Karpas-422 (cell line): ENCODE measurements at regions not wholly inside any gene's neighbourhood (a gene's known extent, or its start where the extent isn't known, plus 50 kb on each side); places are given as distances from the start of the nearest gene placed in this dataset.

ENCODE experiments used
- DNase-seq: peaks from one replicate; pipeline ENCODE4 v3.0.0-alpha.2; 2015
- H2AFZ ChIP-seq: fragments of 200-600 bp; sonication (generic); 2 replicates; pipeline ENCODE4 v1.6.1; 2014; ENCODE audit warnings: antibody characterized with exemption, low read length, mixed read lengths
- H3K27ac ChIP-seq: fragments of 200-600 bp; sonication (generic); 2 replicates; pipeline ENCODE4 v1.5.1; 2014; ENCODE audit warnings: mild to moderate bottlenecking, low read length, moderate library complexity
- H3K27me3 ChIP-seq: fragments of 200-600 bp; sonication (generic); 2 replicates; pipeline ENCODE4 v1.6.1; 2014; ENCODE audit warnings: low read length, mixed read lengths
- H3K36me3 ChIP-seq: fragments of 200-600 bp; sonication (generic); 2 replicates; pipeline ENCODE4 v1.6.1; 2014; ENCODE audit warnings: low read length, mixed read lengths; ENCODE audit not compliant: insufficient read depth
- H3K4me1 ChIP-seq: fragments of 200-600 bp; sonication (generic); 2 replicates; pipeline ENCODE4 v1.6.1; 2014; ENCODE audit warnings: mild to moderate bottlenecking, low read length, mixed read lengths
- H3K4me2 ChIP-seq: fragments of 200-600 bp; sonication (generic); 2 replicates; pipeline ENCODE4 v1.6.1; 2014; ENCODE audit warnings: low read length, low read depth, mild to moderate bottlenecking; ENCODE audit not compliant: poor library complexity, severe bottlenecking
- H3K4me3 ChIP-seq: fragments of 200-600 bp; sonication (generic); 2 replicates; pipeline ENCODE4 v1.5.1; 2014; ENCODE audit warnings: mild to moderate bottlenecking, antibody characterized with exemption, low read length, mixed read lengths
- H3K79me2 ChIP-seq: fragments of 200-600 bp; sonication (generic); 2 replicates; pipeline ENCODE4 v1.6.1; 2014; ENCODE audit warnings: mild to moderate bottlenecking, low read length, mixed read lengths
- H3K9ac ChIP-seq: fragments of 200-600 bp; sonication (generic); 2 replicates; pipeline ENCODE4 v1.6.0; 2014; ENCODE audit warnings: low read length
- H3K9me2 ChIP-seq: fragments of 200-600 bp; sonication (generic), shearing (Covaris generic); replicated peaks from 2 replicates; pipeline ENCODE4 v1.6.0; 2014; ENCODE audit warnings: mild to moderate bottlenecking, low read length, moderate library complexity; ENCODE audit not compliant: insufficient read depth
- H3K9me3 ChIP-seq: fragments of 300-700, 200-600 bp; sonication (generic); 2 replicates; pipeline ENCODE4 v1.6.1; 2014; ENCODE audit warnings: low read length, mixed read lengths
- H4K20me1 ChIP-seq: fragments of 200-600 bp; sonication (generic); 2 replicates; pipeline ENCODE4 v1.6.1; 2014; ENCODE audit warnings: mild to moderate bottlenecking, antibody characterized with exemption, low read length, low read depth; ENCODE audit not compliant: insufficient read depth

GRCh38 chr14:37946819-37947218 is 260.9 kb upstream of the SSTR1 start:
- H3K9ac ChIP-seq, result no peak overlapping the region
- H3K4me1 ChIP-seq, result no peaks in the 10 kb centered on the region
- H3K27ac ChIP-seq, result no peak overlapping the region
- no peak overlapping the region for H2AFZ ChIP-seq
- no peak for DNase-seq
- peaks cover 10% of the 10 kb centered on the region; the same call in 1 of the 2 replicates for H3K36me3 ChIP-seq
- H3K9me2 ChIP-seq, result no peaks in the 10 kb centered on the region
- H3K4me3 ChIP-seq, result no peak overlapping the region
- H3K27me3 ChIP-seq, result no peaks in the 10 kb centered on the region
- H3K4me2 ChIP-seq, result no peak overlapping the region
- H3K79me2 ChIP-seq, result no peaks in the 10 kb centered on the region
- H4K20me1 ChIP-seq, result no peaks in the 10 kb centered on the region
- H3K9me3 ChIP-seq, result peaks cover 40% of the 10 kb centered on the region

- no peaks in the 10 kb centered on the region for H3K9me2 ChIP-seq
- H3K27ac ChIP-seq, result no peak overlapping the region
- H4K20me1 ChIP-seq, result no peaks in the 10 kb centered on the region
- H3K4me1 ChIP-seq, result no peaks in the 10 kb centered on the region
- H2AFZ ChIP-seq, result no peak overlapping the region
- no peaks in the 10 kb centered on the region for H3K79me2 ChIP-seq
- peaks cover 4% of the 10 kb centered on the region; the same call in 1 of the 2 replicates for H3K36me3 ChIP-seq
- no peak for DNase-seq
- no peak overlapping the region for H3K4me2 ChIP-seq
- H3K27me3 ChIP-seq, result no peaks in the 10 kb centered on the region
- no peak overlapping the region for H3K4me3 ChIP-seq
- H3K9me3 ChIP-seq, result peaks cover 39% of the 10 kb centered on the region
- H3K9ac ChIP-seq, result no peak overlapping the region
Measured at GRCh38 chr14:37948266-37948665, 259.4 kb upstream of the SSTR1 start.

- Histone ChIP-seq H3K9me3 (peaks cover 4% of the 10 kb centered on the region; the same call in 1 of the 2 replicates), H3K9ac (no peak overlapping the region), H4K20me1 (no peaks in the 10 kb centered on the region), H3K4me1 (peaks cover 24% of the 10 kb centered on the region), H3K4me2 (no peak overlapping the region), H3K4me3 (no peak overlapping the region), H3K27ac (no peak overlapping the region), H3K79me2 (no peaks in the 10 kb centered on the region), H3K36me3 (no peaks in the 10 kb centered on the region), H3K27me3 (0 out of 2 replicates have a peak, but pooled peaks cover 3% of the 10 kb centered on the region), H2AFZ (0 out of 2 replicates have a peak overlapping the region, but pooled peaks have one; percentile 33), H3K9me2 (no peaks in the 10 kb centered on the region)
- DNase-seq, result no peak
Measured at GRCh38 chr14:37968664-37969240, 239.0 kb upstream of the SSTR1 start.

- peak overlapping the region; percentile 33; the same call in 1 of the 2 replicates for H2AFZ ChIP-seq
- 0 out of 2 replicates have a peak, but pooled peaks cover 3% of the 10 kb centered on the region for H3K27me3 ChIP-seq
Measured at GRCh38 chr14:37969511-37969979, 238.2 kb upstream of the SSTR1 start.

GRCh38 chr14:37970696-37971095 is 237.0 kb upstream of the SSTR1 start:
- H3K79me2 ChIP-seq, result no peaks in the 10 kb centered on the region
- H3K27ac ChIP-seq, result no peak overlapping the region
- 0 out of 2 replicates have a peak, but pooled peaks cover 3% of the 10 kb centered on the region for H3K27me3 ChIP-seq
- no peaks in the 10 kb centered on the region for H3K36me3 ChIP-seq
- H3K4me2 ChIP-seq, result no peak overlapping the region
- no peak overlapping the region for H2AFZ ChIP-seq
- H3K9ac ChIP-seq, result no peak overlapping the region
- H3K9me3 ChIP-seq, result no peaks in the 10 kb centered on the region
- H3K4me1 ChIP-seq, result peaks cover 31% of the 10 kb centered on the region
- H4K20me1 ChIP-seq, result no peaks in the 10 kb centered on the region
- no peak overlapping the region for H3K4me3 ChIP-seq
- H3K9me2 ChIP-seq, result no peaks in the 10 kb centered on the region
- DNase-seq, result no peak

More at GRCh38 chr14:37969511-37969979, 238.2 kb upstream of the SSTR1 start:
- Histone ChIP-seq H3K4me2 (no peak overlapping the region), H4K20me1 (no peaks in the 10 kb centered on the region), H3K79me2 (no peaks in the 10 kb centered on the region), H3K9me2 (no peaks in the 10 kb centered on the region), H3K4me1 (peaks cover 27% of the 10 kb centered on the region), H3K9me3 (no peaks in the 10 kb centered on the region), H3K36me3 (no peaks in the 10 kb centered on the region), H3K9ac (no peak overlapping the region), H3K27ac (no peak overlapping the region), H3K4me3 (no peak overlapping the region)
- DNase-seq, result no peak

- H3K27me3 ChIP-seq, result 0 out of 2 replicates have a peak, but pooled peaks cover 3% of the 10 kb centered on the region
- no peaks in the 10 kb centered on the region for H3K9me3 ChIP-seq
- H2AFZ ChIP-seq, result peak overlapping the region; percentile 44; the same call in 1 of the 2 replicates
- H3K36me3 ChIP-seq, result no peaks in the 10 kb centered on the region
- H3K27ac ChIP-seq, result no peak overlapping the region
- peaks cover 31% of the 10 kb centered on the region for H3K4me1 ChIP-seq
- no peaks in the 10 kb centered on the region for H4K20me1 ChIP-seq
- no peaks in the 10 kb centered on the region for H3K79me2 ChIP-seq
- H3K4me3 ChIP-seq, result no peak overlapping the region
- no peak overlapping the region for H3K4me2 ChIP-seq
- H3K9me2 ChIP-seq, result no peaks in the 10 kb centered on the region
- no peak overlapping the region for H3K9ac ChIP-seq
- no peak for DNase-seq
Measured at GRCh38 chr14:37972941-37973887, 234.5 kb upstream of the SSTR1 start.

GRCh38 chr14:37974421-37974820 is 233.3 kb upstream of the SSTR1 start:
- Histone ChIP-seq H3K4me3 (no peak overlapping the region), H3K9me2 (no peaks in the 10 kb centered on the region), H2AFZ (peak overlapping the region; percentile 8; the same call in 1 of the 2 replicates), H3K4me2 (no peak overlapping the region), H3K9me3 (no peaks in the 10 kb centered on the region), H4K20me1 (no peaks in the 10 kb centered on the region), H3K79me2 (no peaks in the 10 kb centered on the region), H3K36me3 (no peaks in the 10 kb centered on the region), H3K27ac (no peak overlapping the region), H3K27me3 (0 out of 2 replicates have a peak, but pooled peaks cover 3% of the 10 kb centered on the region), H3K4me1 (peaks cover 32% of the 10 kb centered on the region), H3K9ac (no peak overlapping the region)
- no peak for DNase-seq

- no peak overlapping the region for H3K4me2 ChIP-seq
- H3K9ac ChIP-seq, result no peak overlapping the region
- no peaks in the 10 kb centered on the region for H3K79me2 ChIP-seq
- H3K9me2 ChIP-seq, result no peaks in the 10 kb centered on the region
- no peak overlapping the region for H3K4me3 ChIP-seq
- H3K36me3 ChIP-seq, result peaks cover 10% of the 10 kb centered on the region; the same call in 1 of the 2 replicates
- no peaks in the 10 kb centered on the region for H3K27me3 ChIP-seq
- no peaks in the 10 kb centered on the region for H4K20me1 ChIP-seq
- no peak overlapping the region for H2AFZ ChIP-seq
- peaks cover 15% of the 10 kb centered on the region for H3K9me3 ChIP-seq
- DNase-seq, result no peak
- peaks cover 31% of the 10 kb centered on the region for H3K4me1 ChIP-seq
- no peak overlapping the region for H3K27ac ChIP-seq
Measured at GRCh38 chr14:37977481-37977880, 230.2 kb upstream of the SSTR1 start.
